ENCODE measurements at regions not wholly inside any gene's neighbourhood (a gene's known extent, or its start where the extent isn't known, plus 50 kb on each side); places are given as distances from the start of the nearest gene placed in this dataset.

- TF ChIP-seq, protein P1, sequence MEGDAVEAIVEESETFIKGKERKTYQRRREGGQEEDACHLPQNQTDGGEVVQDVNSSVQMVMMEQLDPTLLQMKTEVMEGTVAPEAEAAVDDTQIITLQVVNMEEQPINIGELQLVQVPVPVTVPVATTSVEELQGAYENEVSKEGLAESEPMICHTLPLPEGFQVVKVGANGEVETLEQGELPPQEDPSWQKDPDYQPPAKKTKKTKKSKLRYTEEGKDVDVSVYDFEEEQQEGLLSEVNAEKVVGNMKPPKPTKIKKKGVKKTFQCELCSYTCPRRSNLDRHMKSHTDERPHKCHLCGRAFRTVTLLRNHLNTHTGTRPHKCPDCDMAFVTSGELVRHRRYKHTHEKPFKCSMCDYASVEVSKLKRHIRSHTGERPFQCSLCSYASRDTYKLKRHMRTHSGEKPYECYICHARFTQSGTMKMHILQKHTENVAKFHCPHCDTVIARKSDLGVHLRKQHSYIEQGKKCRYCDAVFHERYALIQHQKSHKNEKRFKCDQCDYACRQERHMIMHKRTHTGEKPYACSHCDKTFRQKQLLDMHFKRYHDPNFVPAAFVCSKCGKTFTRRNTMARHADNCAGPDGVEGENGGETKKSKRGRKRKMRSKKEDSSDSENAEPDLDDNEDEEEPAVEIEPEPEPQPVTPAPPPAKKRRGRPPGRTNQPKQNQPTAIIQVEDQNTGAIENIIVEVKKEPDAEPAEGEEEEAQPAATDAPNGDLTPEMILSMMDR (IDR thresholded peaks at IDR 0.05; ENCODE audit: low read length): no peak
- no peak for TF ChIP-seq EZH2 (IDR thresholded peaks at IDR 0.05; ENCODE audit: borderline replicate concordance, low read length)
Measured at GRCh38 chr1:193846876-193847604, 660.6 kb upstream of the B3GALT2 start.
